ENCODE measurements at regions not wholly inside any gene's neighbourhood (a gene's known extent, or its start where the extent isn't known, plus 50 kb on each side); places are given as distances from the start of the nearest gene placed in this dataset.
A peak's percentile ranks its signal among the peaks of the same experiment; 100 is the strongest.

DNA sequence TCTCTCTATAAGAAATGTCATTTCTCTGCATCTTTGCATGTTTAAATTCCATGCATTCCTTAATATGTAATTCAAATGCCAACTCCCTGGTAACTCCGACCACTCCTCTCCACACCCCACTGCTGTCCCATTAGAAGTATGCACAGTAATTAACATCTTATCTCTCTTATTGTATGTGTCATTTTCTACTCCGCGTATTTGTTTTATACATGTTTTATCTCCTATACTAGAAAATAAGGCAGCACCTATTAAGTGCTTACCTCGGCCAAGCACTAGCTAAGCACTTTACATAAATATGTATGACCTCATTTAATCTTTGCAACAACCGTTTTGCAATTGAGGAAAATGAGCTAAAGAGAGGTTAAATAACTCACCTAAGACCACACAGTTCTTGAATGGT, 469.8 kb downstream of the BCAT1 start:
- TF ChIP-seq EZH2phosphoT487 (IDR thresholded peaks at IDR 0.05; ENCODE audit: low read depth), result no peak
- TF ChIP-seq, protein P1, sequence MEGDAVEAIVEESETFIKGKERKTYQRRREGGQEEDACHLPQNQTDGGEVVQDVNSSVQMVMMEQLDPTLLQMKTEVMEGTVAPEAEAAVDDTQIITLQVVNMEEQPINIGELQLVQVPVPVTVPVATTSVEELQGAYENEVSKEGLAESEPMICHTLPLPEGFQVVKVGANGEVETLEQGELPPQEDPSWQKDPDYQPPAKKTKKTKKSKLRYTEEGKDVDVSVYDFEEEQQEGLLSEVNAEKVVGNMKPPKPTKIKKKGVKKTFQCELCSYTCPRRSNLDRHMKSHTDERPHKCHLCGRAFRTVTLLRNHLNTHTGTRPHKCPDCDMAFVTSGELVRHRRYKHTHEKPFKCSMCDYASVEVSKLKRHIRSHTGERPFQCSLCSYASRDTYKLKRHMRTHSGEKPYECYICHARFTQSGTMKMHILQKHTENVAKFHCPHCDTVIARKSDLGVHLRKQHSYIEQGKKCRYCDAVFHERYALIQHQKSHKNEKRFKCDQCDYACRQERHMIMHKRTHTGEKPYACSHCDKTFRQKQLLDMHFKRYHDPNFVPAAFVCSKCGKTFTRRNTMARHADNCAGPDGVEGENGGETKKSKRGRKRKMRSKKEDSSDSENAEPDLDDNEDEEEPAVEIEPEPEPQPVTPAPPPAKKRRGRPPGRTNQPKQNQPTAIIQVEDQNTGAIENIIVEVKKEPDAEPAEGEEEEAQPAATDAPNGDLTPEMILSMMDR (IDR thresholded peaks at IDR 0.05; ENCODE audit: low read depth, low read length), result no peak
- Histone ChIP-seq H3K9me3 (ENCODE audit: insufficient read depth, low read length) (no peaks in the 10 kb centered on the region), H3K4me1 (ENCODE audit: low read length) (peaks cover 70% of the 10 kb centered on the region), H3K27me3 (ENCODE audit: low read depth, low read length) (no peaks in the 10 kb centered on the region), H3K4me3 (ENCODE audit: low read length) (no peak overlapping the region), H3K79me2 (ENCODE audit: low read length) (peaks cover 86% of the 10 kb centered on the region), H3K9ac (ENCODE audit: low read length) (no peak overlapping the region), H2AFZ (ENCODE audit: low read depth, low read length) (no peak overlapping the region), H3K27ac (ENCODE audit: low read length) (no peak overlapping the region), H3K4me2 (ENCODE audit: low read length) (no peak overlapping the region), H3K36me3 (replicated peaks; ENCODE audit: low read depth, low read length) (peaks cover 18% of the 10 kb centered on the region), H4K20me1 (ENCODE audit: insufficient read depth, low read length) (no peaks in the 10 kb centered on the region)

GRCh38 chr12:24478254-24478653, 470.6 kb downstream of the BCAT1 start:
- Histone ChIP-seq H3K9ac (ENCODE audit: low read length) (no peak overlapping the region), H3K79me2 (ENCODE audit: low read length) (peaks cover 89% of the 10 kb centered on the region), H3K36me3 (replicated peaks; ENCODE audit: low read depth, low read length) (peaks cover 18% of the 10 kb centered on the region), H2AFZ (ENCODE audit: low read depth, low read length) (no peak overlapping the region), H3K4me1 (ENCODE audit: low read length) (peaks cover 68% of the 10 kb centered on the region), H3K4me2 (ENCODE audit: low read length) (0 out of 2 replicates have a peak overlapping the region, but pooled peaks have one; percentile 3), H3K4me3 (ENCODE audit: low read length) (no peak overlapping the region), H4K20me1 (ENCODE audit: insufficient read depth, low read length) (no peaks in the 10 kb centered on the region), H3K9me3 (ENCODE audit: insufficient read depth, low read length) (no peaks in the 10 kb centered on the region), H3K27ac (ENCODE audit: low read length) (no peak overlapping the region), H3K27me3 (ENCODE audit: low read depth, low read length) (no peaks in the 10 kb centered on the region)
- no peak for TF ChIP-seq EZH2phosphoT487 (IDR thresholded peaks at IDR 0.05; ENCODE audit: low read depth)
- TF ChIP-seq, protein P1 (IDR thresholded peaks at IDR 0.05; ENCODE audit: low read depth, low read length), result no peak

GRCh38 chr12:24476310-24476709, 472.6 kb downstream of the BCAT1 start:
- Histone ChIP-seq H3K4me3 (ENCODE audit: low read length) (no peak overlapping the region), H3K4me1 (ENCODE audit: low read length) (peaks cover 55% of the 10 kb centered on the region), H3K27ac (ENCODE audit: low read length) (no peak overlapping the region), H3K9ac (ENCODE audit: low read length) (no peak overlapping the region), H4K20me1 (ENCODE audit: insufficient read depth, low read length) (no peaks in the 10 kb centered on the region), H3K4me2 (ENCODE audit: low read length) (peak overlapping the region; percentile 37), H3K9me3 (ENCODE audit: insufficient read depth, low read length) (no peaks in the 10 kb centered on the region), H3K79me2 (ENCODE audit: low read length) (peaks cover 93% of the 10 kb centered on the region), H3K36me3 (replicated peaks; ENCODE audit: low read depth, low read length) (peaks cover 18% of the 10 kb centered on the region), H2AFZ (ENCODE audit: low read depth, low read length) (no peak overlapping the region), H3K27me3 (ENCODE audit: low read depth, low read length) (no peaks in the 10 kb centered on the region)
- no peak for TF ChIP-seq EZH2phosphoT487 (IDR thresholded peaks at IDR 0.05; ENCODE audit: low read depth)
- TF ChIP-seq, protein P1 (IDR thresholded peaks at IDR 0.05; ENCODE audit: low read depth, low read length), result no peak

GRCh38 chr12:24475337-24475736, 473.6 kb downstream of the BCAT1 start:
- H3K36me3 ChIP-seq (replicated peaks; ENCODE audit: low read depth, low read length), result peaks cover 18% of the 10 kb centered on the region
- no peaks in the 10 kb centered on the region for H3K27me3 ChIP-seq (ENCODE audit: low read depth, low read length)
- no peak overlapping the region for H3K4me2 ChIP-seq (ENCODE audit: low read length)
- no peak overlapping the region for H2AFZ ChIP-seq (ENCODE audit: low read depth, low read length)
- H3K4me1 ChIP-seq (ENCODE audit: low read length), result peaks cover 45% of the 10 kb centered on the region
- no peak overlapping the region for H3K4me3 ChIP-seq (ENCODE audit: low read length)
- 0 out of 2 replicates have a peak, but pooled peaks cover 3% of the 10 kb centered on the region for H4K20me1 ChIP-seq (ENCODE audit: insufficient read depth, low read length)
- TF ChIP-seq EZH2phosphoT487 (IDR thresholded peaks at IDR 0.05; ENCODE audit: low read depth), result no peak
- TF ChIP-seq, protein P1 (IDR thresholded peaks at IDR 0.05; ENCODE audit: low read depth, low read length), result no peak
- no peak overlapping the region for H3K9ac ChIP-seq (ENCODE audit: low read length)
- no peaks in the 10 kb centered on the region for H3K9me3 ChIP-seq (ENCODE audit: insufficient read depth, low read length)
- H3K79me2 ChIP-seq (ENCODE audit: low read length), result peaks cover 89% of the 10 kb centered on the region
- H3K27ac ChIP-seq (ENCODE audit: low read length), result no peak overlapping the region

All from OCI-LY3 (cell line).